G401 (cell line): ENCODE measurements at regions not wholly inside any gene's neighbourhood (a gene's known extent, or its start where the extent isn't known, plus 50 kb on each side); places are given as distances from the start of the nearest gene placed in this dataset.
A peak's percentile ranks its signal among the peaks of the same experiment; 100 is the strongest.
"Not testable (repeated sequence)": the region's sequence is repeated elsewhere in the genome, so short reads cannot be mapped to it uniquely, and the experiment has no call there.

Experiments used
- DNase-seq: peaks from one replicate; pipeline ENCODE4 v3.0.0-alpha.2; 2015; ENCODE audit warnings: low spot score
- in situ Hi-C: cut with HindIII; loops from 2 replicates; pipeline ENCODE4 v1.10.0; 2016; ENCODE audit warnings: low sequenced_read_pairs, mixed read lengths

- DNase-seq, result no peak
- in situ Hi-C loops, result no loop called here
Observed at GRCh38 chr20:12502443-12502842, 506.3 kb upstream of the SPTLC3 start.

GRCh38 chr20:12504779-12505178 lies 504.0 kb upstream of the SPTLC3 start:
- no peak for DNase-seq
- in situ Hi-C loops, result no loop called here

- in situ Hi-C loops, result no loop called here
- no peak for DNase-seq
Observed at GRCh38 chr20:12511499-12511898, 497.3 kb upstream of the SPTLC3 start.

GRCh38 chr20:12512755-12513154 lies 496.0 kb upstream of the SPTLC3 start:
- in situ Hi-C loops, result no loop called here
- no peak for DNase-seq

- in situ Hi-C loops, result no loop called here
- no peak for DNase-seq
Observed at GRCh38 chr20:12528104-12528503, 480.7 kb upstream of the SPTLC3 start.

- DNase-seq, result peak; percentile 68
- in situ Hi-C loops, result no loop called here
Observed at GRCh38 chr20:12528591-12529041, 480.2 kb upstream of the SPTLC3 start.

GRCh38 chr20:12531626-12532025 lies 477.1 kb upstream of the SPTLC3 start:
- DNase-seq, result no peak
- in situ Hi-C loops, result no loop called here

GRCh38 chr20:12535316-12535715 lies 473.5 kb upstream of the SPTLC3 start:
- in situ Hi-C loops, result no loop called here
- DNase-seq, result no peak

GRCh38 chr20:12535770-12536169 lies 473.0 kb upstream of the SPTLC3 start:
- in situ Hi-C loops, result no loop called here
- DNase-seq, result no peak

GRCh38 chr20:12554426-12554825 lies 454.3 kb upstream of the SPTLC3 start:
- in situ Hi-C loops, result no loop called here
- DNase-seq, result no peak

GRCh38 chr20:12555369-12555768 lies 453.4 kb upstream of the SPTLC3 start:
- DNase-seq, result no peak
- in situ Hi-C loops, result no loop called here

- DNase-seq, in situ Hi-C loops: not testable (repeated sequence)
Observed at GRCh38 chr20:12555849-12556248, 452.9 kb upstream of the SPTLC3 start.

- in situ Hi-C loops, result no loop called here
- DNase-seq, result no peak
Observed at GRCh38 chr20:12557224-12557623, 451.5 kb upstream of the SPTLC3 start.

GRCh38 chr20:12564979-12565378 lies 443.8 kb upstream of the SPTLC3 start:
- DNase-seq, result no peak
- in situ Hi-C loops, result no loop called here

GRCh38 chr20:12566596-12566995 lies 442.2 kb upstream of the SPTLC3 start:
- in situ Hi-C loops, result no loop called here
- no peak for DNase-seq

- peak; percentile 8 for DNase-seq
- in situ Hi-C loops, result no loop called here
Observed at GRCh38 chr20:12570371-12570770, 438.4 kb upstream of the SPTLC3 start.

GRCh38 chr20:12573442-12573841 lies 435.3 kb upstream of the SPTLC3 start:
- in situ Hi-C loops, result no loop called here
- DNase-seq, result no peak

- no peak for DNase-seq
- in situ Hi-C loops, result no loop called here
Observed at GRCh38 chr20:12575352-12576095, 433.2 kb upstream of the SPTLC3 start.

- in situ Hi-C loops, result no loop called here
- DNase-seq, result no peak
Observed at GRCh38 chr20:12577213-12577612, 431.6 kb upstream of the SPTLC3 start.

GRCh38 chr20:12581644-12582289 lies 427.0 kb upstream of the SPTLC3 start:
- DNase-seq, result no peak
- in situ Hi-C loops, result no loop called here

- DNase-seq, in situ Hi-C loops: not testable (repeated sequence)
Observed at GRCh38 chr20:12582710-12583109, 426.1 kb upstream of the SPTLC3 start.
